ENCODE measurements at regions not wholly inside any gene's neighbourhood (a gene's known extent, or its start where the extent isn't known, plus 50 kb on each side); places are given as distances from the start of the nearest gene placed in this dataset.

- Histone ChIP-seq H3F3A (replicated peaks; ENCODE audit: low read depth) (no peaks in the 10 kb centered on the region), H2AFZ (no peak overlapping the region), H3K79me2 (replicated peaks; ENCODE audit: insufficient read depth) (no peaks in the 10 kb centered on the region), H3K4me3 (no peak overlapping the region), H3K27me3 (ENCODE audit: insufficient read depth) (no peaks in the 10 kb centered on the region), H3K4me2 (no peak overlapping the region), H4K20me1 (replicated peaks; ENCODE audit: insufficient read depth) (no peaks in the 10 kb centered on the region), H3K36me3 (ENCODE audit: insufficient read depth) (no peaks in the 10 kb centered on the region; the same call in 1 of the 2 replicates), H3K9me2 (ENCODE audit: insufficient read depth) (peaks cover 28% of the 10 kb centered on the region), H3K27ac (ENCODE audit: low read depth) (no peak overlapping the region), H3K4me1 (ENCODE audit: insufficient read depth) (peaks cover 20% of the 10 kb centered on the region)
- Mint-ChIP-seq H3K36me3 (ENCODE audit: low read depth) (no peaks in the 10 kb centered on the region), H3K9me3 (no peaks in the 10 kb centered on the region), H3K4me3 (no peak overlapping the region), H3K4me1 (peaks cover 20% of the 10 kb centered on the region), H3K27me3 (ENCODE audit: insufficient read depth, low read depth, poor library complexity) (peaks cover 9% of the 10 kb centered on the region), H3K27ac (no peak overlapping the region)
- ATAC-seq = no peak
- no peak for TF ChIP-seq EZH2 (IDR thresholded peaks at IDR 0.05; ENCODE audit: low read depth, unreplicated experiment)
- TF ChIP-seq ZNF114 (CRISPR knock-in tag; IDR thresholded peaks at IDR 0.05) = no peak
- TF ChIP-seq, protein P1, sequence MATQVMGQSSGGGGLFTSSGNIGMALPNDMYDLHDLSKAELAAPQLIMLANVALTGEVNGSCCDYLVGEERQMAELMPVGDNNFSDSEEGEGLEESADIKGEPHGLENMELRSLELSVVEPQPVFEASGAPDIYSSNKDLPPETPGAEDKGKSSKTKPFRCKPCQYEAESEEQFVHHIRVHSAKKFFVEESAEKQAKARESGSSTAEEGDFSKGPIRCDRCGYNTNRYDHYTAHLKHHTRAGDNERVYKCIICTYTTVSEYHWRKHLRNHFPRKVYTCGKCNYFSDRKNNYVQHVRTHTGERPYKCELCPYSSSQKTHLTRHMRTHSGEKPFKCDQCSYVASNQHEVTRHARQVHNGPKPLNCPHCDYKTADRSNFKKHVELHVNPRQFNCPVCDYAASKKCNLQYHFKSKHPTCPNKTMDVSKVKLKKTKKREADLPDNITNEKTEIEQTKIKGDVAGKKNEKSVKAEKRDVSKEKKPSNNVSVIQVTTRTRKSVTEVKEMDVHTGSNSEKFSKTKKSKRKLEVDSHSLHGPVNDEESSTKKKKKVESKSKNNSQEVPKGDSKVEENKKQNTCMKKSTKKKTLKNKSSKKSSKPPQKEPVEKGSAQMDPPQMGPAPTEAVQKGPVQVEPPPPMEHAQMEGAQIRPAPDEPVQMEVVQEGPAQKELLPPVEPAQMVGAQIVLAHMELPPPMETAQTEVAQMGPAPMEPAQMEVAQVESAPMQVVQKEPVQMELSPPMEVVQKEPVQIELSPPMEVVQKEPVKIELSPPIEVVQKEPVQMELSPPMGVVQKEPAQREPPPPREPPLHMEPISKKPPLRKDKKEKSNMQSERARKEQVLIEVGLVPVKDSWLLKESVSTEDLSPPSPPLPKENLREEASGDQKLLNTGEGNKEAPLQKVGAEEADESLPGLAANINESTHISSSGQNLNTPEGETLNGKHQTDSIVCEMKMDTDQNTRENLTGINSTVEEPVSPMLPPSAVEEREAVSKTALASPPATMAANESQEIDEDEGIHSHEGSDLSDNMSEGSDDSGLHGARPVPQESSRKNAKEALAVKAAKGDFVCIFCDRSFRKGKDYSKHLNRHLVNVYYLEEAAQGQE (IDR thresholded peaks at IDR 0.05; ENCODE audit: unreplicated experiment) = no peak
- no peak for TF ChIP-seq EZH2phosphoT487 (IDR thresholded peaks at IDR 0.05; ENCODE audit: unreplicated experiment)
- TF ChIP-seq NANOG (IDR thresholded peaks at IDR 0.05; ENCODE audit: borderline replicate concordance) = no peak
- no peak for TF ChIP-seq POLR2AphosphoS5 (IDR thresholded peaks at IDR 0.05; ENCODE audit: low read depth)
- no peak for DNase-seq (ENCODE audit: low spot score)
Measured at GRCh38 chr12:4056910-4057845, 184.0 kb upstream of the PARP11 start.

DNA sequence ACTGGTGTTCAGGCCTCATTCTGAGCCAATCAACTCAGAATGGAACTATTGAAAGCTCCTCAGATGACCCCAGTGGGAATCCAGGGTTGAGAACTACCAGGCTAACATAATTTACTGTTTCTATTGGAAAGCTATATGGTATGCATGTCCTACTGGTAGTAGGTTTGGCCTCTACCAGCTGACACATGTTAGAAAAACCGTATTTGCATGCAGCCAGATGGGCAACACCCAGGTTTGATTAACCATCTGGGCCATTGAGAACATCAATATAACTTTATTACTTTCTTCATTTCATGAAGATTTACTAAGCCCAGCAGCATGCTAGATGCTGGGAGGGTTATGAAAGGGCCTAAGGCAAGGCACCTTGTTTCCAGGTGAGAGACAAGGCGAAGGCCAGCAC lies 181.4 kb upstream of the PARP11 start:
- ATAC-seq (no peak), DNase-seq (ENCODE audit: low spot score) (no peak)
- Histone ChIP-seq H3K27me3 (ENCODE audit: insufficient read depth) (no peaks in the 10 kb centered on the region), H3K9me2 (ENCODE audit: insufficient read depth) (peaks cover 29% of the 10 kb centered on the region), H3K4me2 (no peak overlapping the region), H3K79me2 (replicated peaks; ENCODE audit: insufficient read depth) (no peaks in the 10 kb centered on the region), H3K4me3 (no peak overlapping the region), H3K27ac (ENCODE audit: low read depth) (no peak overlapping the region), H4K20me1 (replicated peaks; ENCODE audit: insufficient read depth) (no peaks in the 10 kb centered on the region), H3F3A (replicated peaks; ENCODE audit: low read depth) (no peaks in the 10 kb centered on the region), H2AFZ (no peak overlapping the region), H3K36me3 (ENCODE audit: insufficient read depth) (no peaks in the 10 kb centered on the region; the same call in 1 of the 2 replicates), H3K4me1 (ENCODE audit: insufficient read depth) (peaks cover 6% of the 10 kb centered on the region)
- H3K9me3 Mint-ChIP-seq = no peaks in the 10 kb centered on the region
- peaks cover 10% of the 10 kb centered on the region for H3K4me1 Mint-ChIP-seq
- no peak overlapping the region for H3K27ac Mint-ChIP-seq
- no peaks in the 10 kb centered on the region for H3K36me3 Mint-ChIP-seq (ENCODE audit: low read depth)
- H3K4me3 Mint-ChIP-seq = no peak overlapping the region
- H3K27me3 Mint-ChIP-seq (ENCODE audit: insufficient read depth, low read depth, poor library complexity) = peaks cover 7% of the 10 kb centered on the region
- TF ChIP-seq ZNF462 (CRISPR knock-in tag; IDR thresholded peaks at IDR 0.05) = no peak
- TF ChIP-seq POLR2AphosphoS5 (IDR thresholded peaks at IDR 0.05; ENCODE audit: low read depth) = no peak

All from GM23338 (cell line).